Left forelimb (tissue), 1 donor: ENCODE measurements at regions not wholly inside any gene's neighbourhood (a gene's known extent, or its start where the extent isn't known, plus 50 kb on each side); places are given as distances from the start of the nearest gene placed in this dataset.
"Not testable (repeated sequence)": the region's sequence is repeated elsewhere in the genome, so short reads cannot be mapped to it uniquely, and the experiment has no call there.

ENCODE experiments used
- DNase-seq: peaks from one replicate; pipeline ENCODE4 v3.0.0-alpha.2; 2018; ENCODE audit warnings: low spot score

DNA sequence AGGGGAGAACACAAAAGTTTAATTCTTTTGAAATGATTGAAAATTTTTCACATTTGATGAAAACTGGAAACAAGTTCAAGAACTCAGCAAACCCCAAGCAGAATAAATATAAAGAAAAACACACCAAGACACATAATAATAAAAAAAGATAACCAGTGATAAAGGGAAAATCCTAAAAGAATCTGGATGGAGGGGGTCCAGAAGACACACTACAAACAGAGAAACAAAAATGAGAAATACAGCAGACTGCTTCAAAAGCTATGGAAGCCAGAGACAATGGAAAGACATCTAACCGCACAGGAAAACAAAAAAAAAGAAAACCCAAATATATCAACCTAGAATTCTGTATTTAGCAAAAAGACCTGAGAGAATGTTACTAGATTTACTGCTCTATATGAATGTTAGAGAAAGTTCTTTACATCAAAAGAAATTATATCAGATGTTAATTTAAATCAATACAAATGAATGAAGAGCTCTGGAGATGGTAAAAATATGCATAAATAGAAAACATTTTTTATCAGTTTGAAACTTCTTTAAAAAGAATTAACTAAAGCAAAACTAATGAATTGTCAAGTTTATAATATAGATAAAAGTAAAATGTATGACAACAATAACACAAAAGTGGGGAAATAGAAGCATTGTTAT, 310.7 kb upstream of the PREP start:
- DNase-seq = no peak

DNA sequence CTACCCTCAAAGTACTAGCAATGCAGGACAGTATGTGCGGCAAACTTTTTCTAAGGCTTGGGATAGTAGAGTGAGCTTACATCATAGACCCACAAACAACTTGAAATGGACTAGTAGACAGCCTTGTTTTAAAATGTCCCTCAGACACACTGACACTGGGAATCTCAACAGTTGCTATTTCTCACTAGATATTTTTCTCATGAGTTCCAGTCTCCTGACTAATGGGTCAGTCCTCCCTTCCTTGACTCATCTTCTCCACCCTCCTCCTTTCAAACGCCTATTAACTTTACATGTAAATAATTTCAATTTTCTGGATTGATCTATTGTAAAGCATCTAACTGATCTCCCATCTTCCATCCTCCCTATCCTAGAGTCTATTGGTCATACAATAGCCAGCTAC, 308.3 kb upstream of the PREP start:
- DNase-seq = no peak

DNA sequence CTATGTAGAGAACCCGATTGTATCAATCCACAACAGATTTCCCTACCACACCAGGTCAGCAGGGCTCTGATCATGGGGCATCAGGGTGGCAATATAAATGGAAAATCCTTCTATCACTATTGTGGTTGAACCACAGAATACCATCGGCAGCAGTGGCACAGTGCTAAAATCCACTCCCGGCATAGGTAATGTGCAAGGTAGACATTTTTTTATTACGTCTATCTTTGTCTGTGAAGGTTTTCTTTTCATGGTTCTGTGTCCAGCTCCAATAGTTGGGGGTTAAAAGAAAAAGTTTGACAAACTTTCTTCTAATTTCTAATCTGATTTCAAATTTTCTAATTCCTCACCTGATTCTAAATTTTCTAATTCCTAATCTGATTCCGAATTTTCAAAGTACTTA, 302.7 kb upstream of the PREP start:
- DNase-seq = no peak

DNA sequence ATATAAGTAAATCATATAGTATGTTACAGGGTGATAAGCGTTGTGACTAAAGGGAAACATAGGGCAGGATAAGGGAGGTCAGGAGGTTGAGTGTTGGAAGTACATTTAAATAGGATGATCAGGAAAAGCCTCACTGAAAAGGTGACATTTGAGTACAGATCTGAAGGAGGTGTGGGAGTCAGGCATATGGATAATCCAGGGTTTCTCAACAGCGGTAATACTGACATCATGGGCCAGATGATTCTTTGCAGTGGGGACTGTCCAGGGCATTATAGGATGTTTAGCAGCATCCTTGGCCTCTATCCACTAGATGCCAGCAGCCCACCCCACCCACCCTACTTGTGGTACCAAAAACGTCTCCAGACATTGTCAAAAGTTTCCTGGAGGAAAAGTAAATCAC, 292.6 kb upstream of the PREP start:
- DNase-seq = no peak

DNA sequence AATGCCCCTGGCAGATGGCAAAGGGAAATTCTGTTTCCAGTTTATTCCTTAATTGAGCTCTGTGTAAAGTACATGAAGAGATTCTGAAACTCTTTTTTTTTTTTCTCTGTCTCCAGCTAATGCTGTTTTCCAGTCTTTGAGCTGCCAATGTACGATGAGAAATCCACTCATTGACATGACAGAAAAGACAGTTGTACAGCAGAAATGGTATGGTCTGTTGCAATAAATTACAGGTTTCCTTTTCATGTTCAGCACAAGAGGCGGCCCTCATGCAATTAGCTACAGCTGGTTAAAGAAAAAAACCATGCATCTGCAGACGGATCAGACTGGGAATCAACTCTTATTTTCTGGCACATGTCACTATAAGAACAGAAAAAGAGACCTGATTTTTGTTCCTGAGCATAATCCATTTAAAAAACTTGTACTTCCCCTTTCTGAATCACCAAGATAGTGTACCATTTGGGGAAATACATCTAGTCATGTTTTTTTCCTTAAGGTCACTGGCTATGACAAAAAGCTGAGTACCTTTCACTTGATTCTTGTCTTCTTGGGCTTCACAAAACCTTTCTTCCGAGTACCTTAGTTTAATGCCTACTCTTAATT, 289.8 kb upstream of the PREP start:
- no peak for DNase-seq

DNA sequence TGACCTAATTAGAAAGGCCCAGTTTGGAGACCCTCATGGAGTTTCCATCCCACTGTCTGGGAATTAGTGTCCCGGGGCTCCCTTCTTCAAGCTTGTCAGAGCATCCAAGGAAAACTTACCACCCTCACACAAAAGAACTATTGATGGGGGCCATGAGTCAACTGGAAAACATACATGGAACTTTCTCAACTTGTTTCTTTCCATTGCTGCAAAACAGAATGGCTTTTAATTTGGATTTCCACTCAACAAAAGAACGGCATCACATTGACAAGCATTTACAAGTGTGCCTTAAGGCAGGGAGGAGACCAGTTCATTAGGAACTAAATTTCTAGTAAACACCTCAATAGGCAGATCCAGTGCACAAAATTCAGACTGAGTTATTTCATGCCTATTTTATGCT, 289.1 kb upstream of the PREP start:
- DNase-seq = no peak

DNA sequence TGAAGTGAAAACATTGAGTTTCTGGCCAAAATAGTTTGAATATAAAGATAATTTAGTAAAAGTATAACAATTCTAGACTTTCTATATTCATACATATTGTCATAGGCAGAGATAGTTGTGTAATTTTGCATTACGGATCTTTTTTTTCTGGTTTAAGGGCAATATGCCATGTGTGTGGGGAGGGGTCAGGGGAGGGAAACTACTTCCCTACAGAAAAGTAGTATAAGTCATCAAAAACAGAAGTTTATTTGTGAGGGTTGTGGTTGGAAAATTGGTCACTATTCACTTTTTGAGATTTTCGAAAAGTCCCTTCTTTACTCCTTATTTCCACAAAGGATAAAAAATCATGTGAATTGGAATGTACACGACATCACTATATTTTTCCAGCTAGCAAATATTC, 288.2 kb upstream of the PREP start:
- DNase-seq = no peak

DNA sequence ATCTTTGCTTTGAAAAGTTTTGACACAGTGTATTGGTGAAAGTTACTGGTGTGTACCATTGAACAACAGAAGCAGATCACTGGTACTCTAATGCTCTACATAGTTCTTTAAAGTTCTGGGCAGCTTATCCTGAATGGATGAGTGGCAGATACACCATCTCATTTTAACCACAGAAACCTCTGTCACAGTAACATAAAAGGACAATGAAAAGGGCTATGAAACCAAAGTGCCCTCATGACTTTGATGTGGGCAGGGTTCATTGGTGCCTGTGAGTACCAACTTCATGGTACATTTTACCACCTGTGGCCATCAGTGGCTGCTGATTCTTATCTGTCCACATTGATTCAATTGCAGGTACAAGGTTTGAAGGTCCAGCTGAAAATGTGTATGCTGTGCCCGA, 285.7 kb upstream of the PREP start:
- DNase-seq = no peak

DNA sequence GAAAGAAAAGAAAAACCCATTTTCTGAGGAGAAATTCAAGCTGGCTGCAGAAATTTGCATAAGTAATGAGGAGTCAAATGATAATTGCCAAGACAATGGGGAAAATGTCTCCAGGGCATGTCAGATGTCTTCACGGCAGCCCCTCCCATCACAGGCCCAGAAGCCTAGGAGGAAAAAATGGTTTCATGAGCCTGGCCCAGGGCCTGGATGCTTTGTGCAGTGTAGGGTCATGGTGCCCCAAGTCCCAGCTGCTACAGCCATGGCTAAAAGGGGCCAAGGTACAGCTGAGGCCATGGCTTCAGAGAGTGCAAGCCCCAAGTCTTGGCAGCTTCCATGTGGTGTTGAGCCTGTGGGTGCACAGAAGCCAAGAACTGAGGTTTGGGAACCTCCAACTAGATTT, 283.9 kb upstream of the PREP start:
- not testable (repeated sequence) for DNase-seq

DNA sequence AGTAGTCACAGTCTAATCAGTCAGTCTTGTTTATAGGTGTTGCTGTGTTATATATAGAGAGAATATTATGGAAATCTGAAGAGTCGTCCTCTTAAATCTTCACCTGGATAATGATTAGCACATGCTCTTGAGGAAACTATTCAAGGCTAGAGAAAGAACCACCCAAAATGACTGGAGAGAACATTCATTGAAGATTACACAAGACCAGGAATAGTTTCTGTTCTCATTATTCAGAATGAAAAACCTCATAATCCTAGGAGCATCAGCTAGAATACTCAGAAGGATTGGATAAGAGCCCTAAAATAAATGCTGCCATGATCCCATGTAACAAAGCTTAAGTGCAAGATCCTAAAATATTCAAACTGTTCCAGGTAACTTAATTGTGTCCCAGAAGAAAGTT, 278.2 kb upstream of the PREP start:
- DNase-seq = no peak

DNA sequence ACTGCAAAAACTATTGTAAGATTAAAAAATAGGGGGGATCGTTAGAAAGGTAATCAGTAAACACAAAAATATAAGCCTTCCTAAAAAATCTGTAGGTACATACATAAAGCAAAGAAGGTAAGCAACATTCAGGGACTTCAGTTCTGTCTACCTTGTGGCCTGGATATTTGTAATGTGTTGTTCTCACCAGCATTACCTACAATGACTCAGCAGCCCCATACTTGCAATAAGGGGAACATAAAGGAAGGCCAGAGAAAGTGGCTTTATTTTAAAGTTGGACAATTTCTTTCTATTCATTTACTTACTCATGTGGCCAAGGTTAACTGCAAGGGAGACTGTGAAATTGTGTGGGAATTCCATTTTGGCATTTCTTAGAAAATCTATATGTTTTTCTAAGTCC, 277.2 kb upstream of the PREP start:
- no peak for DNase-seq

DNA sequence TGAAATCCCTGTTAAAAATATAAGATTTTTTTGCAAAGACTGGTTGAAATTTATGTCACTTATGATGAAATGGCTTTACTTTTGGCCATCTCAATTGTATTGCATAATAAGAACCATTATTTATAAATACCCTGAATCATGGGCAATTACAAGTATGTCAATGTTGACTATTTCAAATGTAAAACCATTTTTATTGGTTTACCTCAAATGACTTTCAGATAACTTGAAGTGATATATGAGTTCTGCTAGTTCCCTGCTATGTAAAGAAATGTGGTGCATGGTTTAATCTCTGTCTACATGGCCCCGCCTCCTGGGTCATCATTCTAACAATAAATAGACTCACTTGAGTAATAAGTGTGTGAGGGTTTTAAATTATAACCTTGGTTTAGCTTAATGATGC, 275.6 kb upstream of the PREP start:
- no peak for DNase-seq

DNA sequence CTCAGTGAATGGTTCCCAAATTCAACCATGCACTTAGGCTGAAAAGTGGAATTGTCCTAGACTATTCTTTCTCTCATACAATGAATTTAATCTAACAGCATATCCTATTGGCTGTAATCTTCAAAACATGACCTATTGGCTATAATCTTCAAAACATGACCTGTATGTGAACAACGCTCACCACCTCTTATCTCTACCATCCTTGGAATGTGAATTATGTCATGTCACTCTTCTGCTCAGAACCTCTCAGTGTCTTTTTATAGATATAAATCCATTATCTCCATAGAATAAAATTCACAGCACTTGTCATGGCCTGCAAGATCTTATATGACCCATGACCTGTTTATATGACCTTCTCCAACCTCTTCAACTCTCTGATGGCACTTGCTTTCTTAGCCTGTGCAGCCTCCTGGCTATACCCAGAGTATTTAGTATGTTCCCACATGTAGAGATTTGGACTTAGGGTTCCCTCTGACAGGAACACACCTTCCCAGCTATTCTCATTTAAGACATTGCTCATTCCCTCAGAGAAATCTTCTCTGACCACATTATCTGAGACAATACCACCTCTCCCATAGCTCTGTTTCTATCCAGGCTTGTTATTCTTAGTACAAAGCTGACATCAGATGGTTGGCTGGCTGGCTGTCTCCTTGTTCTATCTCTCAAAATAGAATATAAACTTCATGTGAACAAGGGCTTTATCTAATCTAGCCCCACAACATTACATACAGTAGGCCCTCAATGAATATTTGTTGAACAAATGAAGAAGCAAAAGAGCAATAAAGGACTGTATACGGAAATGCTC, 275.0 kb upstream of the PREP start:
- no peak for DNase-seq

DNA sequence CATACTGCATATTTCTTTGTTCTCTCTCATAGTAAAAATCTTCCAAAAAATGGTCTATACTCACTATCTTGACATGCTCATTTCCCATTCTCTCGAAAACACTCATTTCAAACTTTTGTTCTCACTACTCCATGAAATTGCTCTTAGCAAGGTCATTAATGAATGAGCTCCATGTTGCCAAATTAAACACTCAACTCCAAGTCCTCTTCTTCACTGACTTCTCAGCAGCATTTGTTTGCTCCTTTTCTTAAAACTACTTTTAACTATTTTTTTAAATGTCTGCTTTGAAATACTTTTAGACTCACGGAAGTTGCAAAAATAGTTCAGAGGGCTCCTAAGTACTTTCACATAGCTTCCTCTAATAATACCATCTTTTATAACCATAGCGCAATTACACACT, 274.0 kb upstream of the PREP start:
- DNase-seq = no peak

DNA sequence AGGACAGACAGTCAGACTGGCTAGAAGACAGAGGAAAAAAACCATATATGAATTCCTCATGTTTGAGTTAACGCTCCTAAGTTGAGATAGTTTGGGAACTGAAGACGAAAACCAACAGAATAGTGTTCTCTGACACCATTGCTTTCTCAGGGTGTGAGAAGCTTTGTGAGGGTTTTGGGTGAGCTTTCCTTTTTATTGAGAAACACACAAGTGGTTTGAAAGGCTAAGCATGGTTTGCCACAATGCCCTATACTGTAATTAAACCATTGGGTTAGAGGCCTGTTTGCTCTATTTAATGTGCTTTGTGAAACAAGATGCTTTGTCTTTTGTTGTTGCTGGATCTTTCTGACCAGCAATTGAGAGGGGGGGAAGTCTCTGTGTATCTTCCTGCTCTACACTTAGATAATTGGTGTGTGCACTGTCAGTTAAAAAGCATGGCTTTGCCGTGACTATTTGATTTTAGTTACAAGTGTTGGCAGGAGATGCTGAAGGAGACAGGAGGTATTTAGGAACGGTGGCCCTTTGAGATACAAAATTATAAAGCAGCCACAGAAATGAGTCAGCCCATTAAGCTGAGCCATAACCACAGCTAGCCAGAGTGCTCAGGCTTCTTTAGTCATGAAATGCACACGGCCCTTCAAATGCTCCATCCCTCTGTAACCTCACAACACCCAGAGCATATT, 273.0 kb upstream of the PREP start:
- no peak for DNase-seq

DNA sequence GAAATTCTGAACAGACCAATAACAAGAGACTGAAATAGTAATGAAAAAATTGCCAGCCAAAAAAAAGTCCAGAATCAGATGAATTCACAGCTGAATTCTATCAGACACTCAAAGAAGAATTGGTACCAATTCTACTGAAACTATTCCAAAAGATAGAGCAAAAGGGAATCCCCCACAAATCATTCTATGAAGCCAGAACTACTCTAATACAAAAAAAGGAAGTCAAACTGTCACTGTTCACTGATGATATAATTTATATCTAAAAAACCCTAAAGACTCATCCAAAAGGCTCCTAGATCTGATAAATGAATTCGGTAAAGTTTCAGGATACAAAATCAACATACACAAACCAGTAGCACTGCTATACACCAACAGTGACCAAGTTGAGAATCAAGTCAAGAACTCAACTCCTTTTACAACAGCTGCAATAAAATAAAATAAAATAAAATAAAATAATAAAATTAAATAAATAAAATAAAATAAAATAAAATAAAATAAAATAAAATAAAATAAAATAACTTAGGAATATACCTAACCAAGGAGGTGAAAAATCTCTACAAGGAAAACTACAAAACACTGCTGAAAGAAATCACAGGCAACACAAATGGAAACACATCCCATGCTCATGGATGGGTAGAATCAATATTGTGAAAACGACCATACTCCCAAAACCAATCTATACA, 270.1 kb upstream of the PREP start:
- not testable (repeated sequence) for DNase-seq

DNA sequence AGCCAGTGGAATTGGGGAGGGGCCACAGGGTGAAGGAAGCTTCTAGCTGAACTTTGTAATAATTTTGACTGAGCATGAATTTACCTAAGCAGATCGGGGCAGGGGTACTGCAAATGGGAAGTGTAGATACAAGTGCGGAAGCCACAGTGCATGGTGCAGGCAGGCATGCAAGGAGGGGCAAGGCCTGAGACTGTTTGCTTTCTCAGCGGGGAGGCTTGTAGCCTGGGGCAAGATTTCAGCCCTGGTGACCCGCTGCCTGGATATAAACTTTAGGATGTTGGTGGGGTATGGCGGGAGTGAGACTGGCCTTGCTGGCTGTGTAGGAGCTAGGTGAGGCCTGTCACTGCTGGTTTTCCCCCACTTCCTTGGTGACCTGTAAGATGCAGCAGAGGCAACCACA, 266.4 kb upstream of the PREP start:
- DNase-seq = no peak

DNA sequence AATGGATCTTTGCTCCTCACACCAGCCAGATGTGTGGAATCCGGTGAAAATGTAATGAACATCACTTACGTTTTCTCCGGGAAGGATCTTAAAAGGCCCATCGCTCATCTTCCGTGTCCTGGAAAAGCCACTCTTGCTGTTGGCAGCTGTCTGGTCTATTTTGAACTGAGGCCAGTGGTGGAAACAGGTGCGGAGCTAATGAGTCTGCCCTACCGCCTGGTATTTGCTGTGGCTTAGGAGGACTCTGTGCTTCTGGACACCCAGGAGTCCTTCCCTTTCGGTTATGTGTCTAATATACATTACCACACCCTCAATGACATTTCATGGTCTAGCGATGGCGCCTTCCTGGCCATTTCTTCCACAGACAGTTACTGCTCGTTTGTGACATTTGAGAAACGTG, 264.2 kb upstream of the PREP start:
- DNase-seq = no peak

DNA sequence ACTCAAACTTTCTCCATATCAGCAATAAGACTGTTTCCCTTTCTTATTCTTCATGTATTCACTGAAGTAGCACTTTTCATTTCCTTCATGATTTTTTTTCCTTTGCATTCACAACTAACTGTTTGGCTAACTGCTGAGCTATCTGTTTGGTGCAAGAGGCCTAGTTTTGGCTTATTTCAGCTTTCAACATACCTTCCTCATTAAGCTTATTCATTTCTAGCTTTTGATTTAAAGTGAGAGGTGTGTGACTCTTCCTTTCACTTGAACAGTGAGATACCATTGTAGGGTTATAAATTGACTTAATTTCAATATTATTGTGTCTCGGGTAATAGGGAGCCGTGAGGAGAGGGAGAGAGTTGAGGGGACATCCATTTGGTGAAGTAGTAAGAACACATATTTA, 262.0 kb upstream of the PREP start:
- no peak for DNase-seq

DNA sequence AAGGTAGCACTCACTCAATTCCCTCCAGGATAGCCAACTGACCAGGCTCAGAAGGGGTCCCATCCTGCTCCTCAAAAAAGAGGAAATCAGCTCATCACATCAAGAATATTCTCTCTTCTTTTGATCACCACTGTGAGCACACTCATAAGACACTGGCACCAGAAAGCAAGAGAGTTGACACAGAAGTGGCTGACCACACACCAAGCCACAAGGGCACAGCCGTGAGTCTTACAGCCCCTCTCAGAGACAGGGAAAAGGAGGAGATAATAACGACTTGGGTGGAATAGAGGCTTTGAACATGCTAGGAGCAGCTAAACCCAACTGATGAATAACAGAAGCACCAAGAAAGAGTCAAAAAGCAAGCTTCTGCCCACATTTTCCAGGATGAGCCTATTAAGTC, 249.1 kb upstream of the PREP start:
- DNase-seq = no peak

DNA sequence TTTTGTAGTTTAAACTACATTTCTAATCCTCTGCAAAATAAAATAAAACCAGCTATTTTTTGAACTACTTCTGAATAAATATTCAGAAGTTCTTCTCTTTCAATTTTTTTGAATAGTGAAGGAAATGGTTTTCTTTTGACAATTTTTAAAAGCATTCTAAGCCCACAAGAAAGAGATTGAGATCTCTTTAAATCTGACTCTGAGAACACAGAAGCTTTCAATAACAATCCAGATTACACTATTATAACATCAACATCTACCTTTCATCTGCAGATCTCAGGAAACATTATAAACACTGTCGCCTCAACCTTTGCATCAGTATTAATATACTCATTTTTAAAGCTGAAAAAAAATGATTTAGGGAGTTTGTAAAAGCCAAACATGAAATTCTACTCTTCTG, 247.5 kb upstream of the PREP start:
- DNase-seq = no peak

DNA sequence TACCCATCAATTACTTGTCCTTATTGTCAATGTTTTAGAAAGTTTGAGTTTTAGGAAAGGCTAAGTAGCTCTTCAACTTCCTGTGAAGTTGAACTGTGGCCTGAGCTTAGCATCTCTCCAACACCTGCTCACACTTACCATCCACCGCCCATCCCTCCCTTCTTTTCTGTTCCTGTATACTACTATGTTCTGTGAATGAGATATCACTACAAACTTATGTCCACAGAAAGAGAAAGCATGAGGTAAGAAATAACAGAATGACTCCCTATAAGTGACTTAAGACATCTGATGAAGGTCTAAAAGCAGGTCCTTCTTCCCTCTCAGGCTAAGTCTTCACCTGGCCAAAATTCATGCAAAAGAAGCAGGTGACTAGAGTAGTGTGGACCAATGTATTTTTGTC, 246.3 kb upstream of the PREP start:
- no peak for DNase-seq
